EH (cell line): ENCODE measurements at regions not wholly inside any gene's neighbourhood (a gene's known extent, or its start where the extent isn't known, plus 50 kb on each side); places are given as distances from the start of the nearest gene placed in this dataset.
A peak's percentile ranks its signal among the peaks of the same experiment; 100 is the strongest.
"Not testable (repeated sequence)": the region's sequence is repeated elsewhere in the genome, so short reads cannot be mapped to it uniquely, and the experiment has no call there.

Experiments
- DNase-seq: peaks from one replicate; pipeline ENCODE4 v3.0.0-alpha.2; 2015; ENCODE audit warnings: low read depth

DNA sequence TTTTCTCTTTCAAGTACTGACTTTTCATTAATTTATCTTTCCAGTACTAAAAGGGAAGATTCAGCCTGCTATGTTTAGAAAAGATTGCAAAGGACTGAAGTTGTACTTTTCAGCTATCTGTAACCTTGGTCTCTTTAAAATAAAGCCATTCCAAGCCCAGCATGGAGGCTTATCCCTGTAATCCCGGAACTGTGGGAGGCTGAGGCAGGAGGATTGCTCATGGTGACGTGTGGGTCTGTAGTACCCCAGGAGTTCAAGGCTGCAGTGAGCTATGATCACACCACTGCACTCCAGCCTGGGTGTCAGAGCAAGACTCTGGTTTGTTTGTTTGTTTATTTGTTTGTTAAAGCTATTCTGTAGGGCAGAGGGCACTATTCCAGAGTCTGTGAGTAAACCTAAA is 50.6 kb upstream of the TMEM170B start:
- no peak for DNase-seq

DNA sequence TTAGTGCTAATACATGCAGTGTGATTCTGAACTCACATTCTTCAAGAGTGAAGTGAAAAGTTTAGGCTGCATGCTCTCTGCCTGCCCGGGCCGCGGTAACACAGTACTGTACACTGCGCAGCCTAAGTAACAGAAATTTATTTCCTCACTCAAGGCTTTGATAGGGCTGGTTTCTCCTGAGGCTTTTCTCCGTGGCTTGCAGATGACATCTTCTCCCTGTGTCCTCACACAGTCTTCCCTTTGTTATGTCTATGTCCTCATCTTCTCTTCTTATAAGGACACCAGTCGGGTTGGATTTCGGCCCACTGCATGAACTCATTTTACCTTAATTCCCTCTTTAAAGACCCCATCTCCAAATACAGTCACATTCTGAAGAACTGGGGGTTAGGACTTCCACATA is 51.1 kb upstream of the TMEM170B start:
- DNase-seq: no peak

DNA sequence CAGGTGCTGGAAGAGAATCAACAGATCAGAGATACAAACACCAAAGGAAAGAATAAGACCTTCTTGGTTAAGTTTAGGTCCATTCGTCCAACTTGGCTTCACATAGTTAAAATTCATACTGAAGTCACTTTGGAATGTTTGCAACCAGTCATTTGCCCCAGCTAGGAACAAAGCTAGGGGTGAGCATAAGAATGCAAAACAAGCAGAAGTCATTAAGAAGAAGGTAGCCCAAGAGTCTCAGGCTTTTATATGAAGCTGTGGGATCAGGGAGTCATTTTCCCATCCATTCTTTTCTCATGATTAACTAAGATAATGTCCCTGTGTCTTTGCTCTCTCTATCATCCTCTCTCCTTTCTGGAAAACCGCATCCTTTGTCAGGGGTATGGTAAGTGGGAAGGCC is 51.5 kb upstream of the TMEM170B start:
- DNase-seq: peak; percentile 41

DNA sequence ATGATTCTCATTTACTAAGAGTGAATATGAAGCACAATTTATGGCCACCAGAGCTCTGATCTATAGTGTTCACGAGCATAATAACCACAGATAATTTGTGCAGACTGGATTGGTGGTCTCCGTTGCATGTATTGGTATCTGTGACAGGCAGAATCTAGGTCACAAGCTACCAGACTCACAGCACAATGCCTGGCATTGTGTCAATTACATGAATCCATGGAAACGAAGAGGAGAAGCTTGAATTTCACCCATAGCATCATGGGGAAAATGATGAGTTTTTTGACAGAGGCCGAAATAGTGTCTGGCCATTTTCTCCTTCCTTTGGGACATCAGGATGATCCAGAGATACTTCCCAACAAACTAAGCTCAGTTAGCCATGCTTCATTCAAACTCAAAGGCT is 52.3 kb upstream of the TMEM170B start:
- no peak for DNase-seq

DNA sequence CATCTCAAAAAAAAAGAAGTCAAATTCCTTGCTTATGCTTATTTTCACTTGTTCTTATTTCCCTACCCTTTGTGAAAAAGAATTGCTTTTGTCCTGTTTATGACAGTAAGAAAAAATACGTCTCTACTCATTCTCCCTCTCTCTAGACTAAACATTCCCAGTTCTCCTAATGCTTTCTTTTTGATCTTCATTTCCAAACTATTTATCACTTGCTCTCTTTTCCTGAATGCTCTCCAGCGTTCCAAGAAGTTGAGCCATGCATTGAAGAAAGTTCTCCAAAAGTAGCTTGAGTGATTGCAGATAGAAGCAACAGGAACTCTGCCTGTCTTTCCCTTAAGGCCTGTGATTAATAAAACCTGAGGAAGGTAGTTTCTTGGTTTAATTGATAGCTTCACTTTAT is 53.1 kb upstream of the TMEM170B start:
- peak; percentile 24 for DNase-seq

DNA sequence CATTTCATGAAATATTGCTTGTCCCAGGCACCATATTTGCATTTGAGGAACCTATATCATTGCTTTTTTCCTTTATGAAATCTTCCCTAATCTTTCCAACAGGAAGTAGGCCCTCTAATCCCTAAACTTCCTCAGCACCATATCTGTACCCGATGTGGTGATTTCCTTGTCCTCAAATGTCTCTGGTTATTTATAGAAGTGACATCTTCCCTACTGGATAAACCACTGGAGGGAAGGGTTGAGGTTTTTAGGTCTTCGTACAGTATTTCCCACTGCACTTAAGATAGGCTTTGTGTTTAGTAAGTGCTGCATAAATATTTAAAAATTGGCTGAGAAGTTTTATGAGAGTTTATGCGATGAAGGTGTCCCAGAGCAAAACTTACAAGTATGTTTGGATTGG is 54.9 kb upstream of the TMEM170B start:
- no peak for DNase-seq

DNA sequence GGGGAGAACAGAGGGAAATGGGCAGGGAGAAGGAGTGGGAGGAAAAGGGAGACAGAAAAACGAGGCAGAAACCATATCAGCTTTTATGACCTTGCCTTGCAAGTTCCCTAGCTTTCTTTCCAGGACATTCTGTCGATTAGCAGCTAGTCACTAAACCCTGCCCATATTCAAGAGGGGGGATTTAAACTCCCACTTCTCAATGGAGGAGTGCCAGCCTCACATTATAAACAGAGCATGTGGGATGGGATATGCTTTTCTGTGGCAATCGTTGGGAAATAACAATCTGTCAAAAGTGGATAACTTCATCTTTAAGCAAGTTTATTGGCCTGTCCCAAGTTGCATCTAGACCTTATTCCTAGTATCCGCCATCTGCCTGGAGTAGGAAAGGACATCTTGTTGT is 57.0 kb upstream of the TMEM170B start:
- DNase-seq: no peak

DNA sequence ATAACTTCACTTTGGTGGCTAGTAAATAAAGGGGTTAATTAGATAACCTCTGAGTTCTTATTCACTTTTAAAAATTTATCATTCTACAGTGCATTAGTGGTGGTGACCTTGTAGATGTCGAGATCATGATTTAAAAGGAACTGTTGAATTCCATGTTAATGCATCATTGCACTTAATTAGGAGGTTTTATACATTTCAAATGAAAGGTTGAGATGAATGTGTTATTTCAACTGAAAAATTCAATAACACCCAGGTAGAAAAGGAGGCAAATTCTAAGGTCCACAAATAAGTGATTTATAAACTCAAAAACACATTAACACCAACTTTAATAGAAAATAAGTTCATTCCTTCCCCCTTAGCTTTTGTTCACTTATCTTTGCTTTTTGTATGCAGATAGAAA is 58.3 kb upstream of the TMEM170B start:
- DNase-seq: no peak

DNA sequence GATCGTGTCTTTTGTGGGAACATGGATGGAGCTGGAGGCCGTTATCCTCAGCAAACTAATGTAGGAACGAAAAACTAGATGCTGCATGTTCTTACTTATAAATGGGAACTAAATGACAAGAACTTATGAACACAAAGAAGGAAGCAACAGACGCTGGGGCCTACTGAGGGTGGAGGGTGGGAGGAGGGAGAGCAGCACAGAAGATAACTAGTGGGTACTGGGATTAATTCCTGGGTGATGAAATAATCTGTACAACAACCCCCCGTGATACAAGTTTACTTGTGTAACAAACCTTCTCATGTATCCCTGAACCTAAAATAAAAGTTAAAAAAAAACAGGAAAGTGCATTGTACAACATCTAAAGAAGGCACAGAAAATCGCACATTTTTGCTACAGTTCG is 59.0 kb upstream of the TMEM170B start:
- no peak for DNase-seq

DNA sequence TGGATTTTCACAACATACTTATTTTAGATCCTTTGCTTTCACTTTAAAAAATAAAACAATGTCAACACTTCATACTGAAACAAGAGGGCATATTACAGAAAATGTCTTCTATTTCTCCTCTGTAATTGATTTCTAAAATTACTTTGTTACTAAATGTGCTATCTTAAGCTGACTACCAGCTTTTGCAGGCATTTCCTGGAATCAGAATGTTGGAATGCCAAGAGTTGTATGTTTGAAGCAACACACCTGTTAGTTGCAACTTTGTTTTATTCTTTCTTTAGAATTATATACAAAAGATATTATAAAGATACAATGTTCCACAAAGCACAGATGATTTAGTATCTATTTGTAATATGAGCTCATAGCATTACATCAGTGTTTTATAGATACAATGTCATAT is 62.5 kb upstream of the TMEM170B start:
- DNase-seq: no peak

DNA sequence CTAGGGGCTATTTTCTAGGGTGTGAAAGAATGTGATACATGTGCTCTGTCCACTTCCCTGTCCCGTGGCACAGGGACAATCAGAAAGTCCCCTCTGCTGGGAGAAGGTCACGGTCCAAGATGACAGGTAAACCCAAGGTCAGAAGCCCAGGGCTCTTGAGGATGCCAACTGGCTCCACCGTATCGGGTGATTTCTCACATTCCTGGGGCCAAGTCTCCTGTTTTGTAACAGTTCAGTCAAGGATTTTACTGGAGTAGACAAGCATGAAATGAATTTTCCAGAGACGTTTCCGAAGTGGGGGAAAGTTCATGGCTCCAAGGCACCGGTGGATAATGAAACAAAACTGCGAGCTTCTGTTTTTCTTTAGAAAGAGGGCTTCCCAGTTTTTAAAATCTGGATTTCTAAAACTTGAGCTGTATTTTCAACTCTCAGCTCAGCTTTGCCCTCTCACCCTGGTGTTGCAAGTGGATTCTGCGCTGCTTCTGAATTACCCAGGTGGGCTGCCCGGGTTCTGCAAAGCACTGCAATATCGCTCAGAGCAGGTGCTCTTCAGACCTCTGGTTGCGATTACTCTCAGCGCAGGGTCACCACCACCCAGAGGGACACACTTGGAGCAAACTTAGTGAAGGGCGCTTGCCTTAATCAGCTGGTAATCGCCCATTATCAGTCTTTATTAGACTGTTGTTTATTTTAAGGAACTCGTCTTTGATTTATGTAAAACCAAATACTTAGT is 64.4 kb upstream of the TMEM170B start:
- DNase-seq: peak; percentile 51

DNA sequence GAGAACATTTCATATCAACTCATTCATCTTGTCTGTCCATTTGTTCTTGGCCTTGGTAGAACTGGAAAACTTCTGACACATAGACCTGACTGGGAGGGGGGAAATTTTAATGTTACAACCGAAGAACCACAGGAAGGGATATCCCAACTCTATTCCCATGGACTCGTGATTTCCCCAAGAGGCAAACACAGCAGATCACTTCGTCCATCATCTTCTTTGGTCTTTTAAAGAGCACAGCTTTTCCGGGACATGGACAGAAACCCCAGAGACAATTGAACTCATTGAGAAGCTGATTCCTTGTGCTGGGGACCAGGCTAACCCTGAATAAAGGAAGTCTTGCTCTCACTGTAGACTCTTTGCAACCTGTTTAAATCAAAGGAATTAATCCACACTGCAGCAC is 66.3 kb upstream of the TMEM170B start:
- DNase-seq: no peak

DNA sequence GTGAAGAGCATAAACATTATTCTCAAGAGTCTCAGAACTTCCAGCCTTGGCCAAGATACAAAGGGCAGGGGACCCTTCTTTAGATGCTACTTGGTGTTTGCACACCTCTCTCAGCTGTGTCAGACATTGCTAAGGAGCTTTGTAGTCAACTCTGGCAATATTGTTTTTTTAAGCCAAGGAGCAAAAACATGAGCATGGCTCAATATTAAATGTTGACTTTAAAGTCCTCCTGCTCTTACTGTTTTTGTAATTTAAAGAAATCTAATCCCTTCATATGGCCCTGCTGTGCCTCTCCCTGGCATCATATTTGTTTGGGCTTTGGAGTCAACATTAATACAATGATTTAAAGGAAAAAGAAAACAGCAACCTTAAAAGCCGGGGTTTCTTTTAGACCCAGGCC is 67.9 kb upstream of the TMEM170B start:
- no peak for DNase-seq

DNA sequence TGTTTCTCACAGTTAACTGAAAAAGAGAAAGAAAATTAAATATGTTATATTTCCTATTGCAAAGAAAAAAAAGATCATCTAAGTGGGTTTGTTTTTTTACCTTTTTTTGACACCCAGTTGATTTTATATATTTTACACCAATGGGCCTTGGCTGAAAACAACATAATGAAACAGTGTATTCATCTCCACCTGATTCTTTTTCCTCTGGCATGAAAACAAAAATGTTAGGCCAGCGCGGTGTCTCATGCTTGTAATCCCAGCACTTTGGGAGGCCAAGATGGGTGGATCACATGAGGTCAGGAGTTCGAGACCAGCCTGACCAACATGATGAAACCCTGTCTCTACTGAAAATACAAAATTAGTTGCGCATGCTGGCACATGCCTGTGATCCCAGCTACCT is 69.3 kb upstream of the TMEM170B start:
- DNase-seq: not testable (repeated sequence)

DNA sequence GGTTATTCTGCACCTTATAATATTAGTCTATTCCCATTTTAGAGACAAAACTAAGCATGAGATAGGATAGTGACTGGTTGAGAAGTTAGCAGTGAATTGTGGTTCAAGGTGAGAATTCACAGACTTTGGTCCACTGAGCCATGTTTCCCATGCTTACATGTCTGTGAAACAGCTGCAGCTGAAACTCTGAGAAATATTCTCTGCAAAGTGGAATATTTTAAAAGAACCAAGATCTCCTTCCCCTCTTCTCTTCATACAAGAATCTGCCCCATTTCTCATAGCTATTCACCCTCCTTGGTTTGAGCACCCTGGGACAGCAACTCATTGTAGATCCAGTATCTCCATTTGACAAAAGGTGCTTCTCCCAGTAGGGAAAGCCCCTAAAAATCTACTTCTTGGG is 70.2 kb upstream of the TMEM170B start:
- DNase-seq: no peak

DNA sequence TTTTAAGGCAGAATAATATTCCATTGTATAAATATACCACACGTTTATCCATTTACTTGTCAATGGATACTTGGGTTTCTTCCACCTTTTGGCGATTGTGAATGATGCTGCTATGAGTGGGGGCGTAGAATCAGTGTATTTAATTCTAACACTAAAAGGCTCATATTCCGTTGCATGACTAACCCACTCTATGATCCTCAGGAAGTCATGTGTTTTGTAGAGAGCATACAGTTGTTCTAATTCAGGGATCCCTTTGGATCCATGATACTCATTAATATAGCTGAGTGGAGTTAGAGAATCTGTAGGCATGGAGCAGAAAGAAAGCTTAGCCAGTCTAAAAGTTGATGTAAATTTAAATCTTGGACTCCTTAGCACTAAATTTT is 74.2 kb upstream of the TMEM170B start:
- no peak for DNase-seq

DNA sequence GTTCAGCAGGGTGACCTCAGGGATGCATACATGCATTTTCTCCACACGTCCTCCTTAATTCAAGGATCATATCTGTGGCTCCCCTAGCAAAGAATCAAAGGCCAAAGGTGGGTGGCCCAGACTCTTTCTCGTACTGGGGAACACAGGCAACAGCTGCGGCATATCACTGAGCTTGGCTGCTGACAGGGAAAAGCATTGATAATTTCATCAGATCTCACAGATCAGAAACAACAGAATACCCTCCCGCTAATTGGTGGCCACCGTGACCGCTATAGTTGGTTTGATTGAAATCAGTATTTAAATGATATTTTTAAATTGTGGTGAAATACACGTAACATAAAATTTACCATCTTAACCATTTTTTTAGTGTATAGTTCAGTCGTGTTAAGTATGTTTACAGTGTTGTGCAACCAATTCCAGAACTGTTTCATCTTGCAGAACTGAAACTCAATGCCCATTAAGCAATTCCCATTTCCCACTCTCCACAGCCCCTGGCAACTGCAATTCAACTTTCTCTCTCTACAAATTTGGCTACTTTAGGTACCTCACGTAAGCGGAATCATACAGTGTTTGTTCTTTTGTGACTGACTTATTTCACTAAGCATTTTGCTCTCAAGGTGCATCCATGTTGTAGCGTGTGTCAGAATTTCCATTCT is 74.7 kb upstream of the TMEM170B start:
- no peak for DNase-seq

DNA sequence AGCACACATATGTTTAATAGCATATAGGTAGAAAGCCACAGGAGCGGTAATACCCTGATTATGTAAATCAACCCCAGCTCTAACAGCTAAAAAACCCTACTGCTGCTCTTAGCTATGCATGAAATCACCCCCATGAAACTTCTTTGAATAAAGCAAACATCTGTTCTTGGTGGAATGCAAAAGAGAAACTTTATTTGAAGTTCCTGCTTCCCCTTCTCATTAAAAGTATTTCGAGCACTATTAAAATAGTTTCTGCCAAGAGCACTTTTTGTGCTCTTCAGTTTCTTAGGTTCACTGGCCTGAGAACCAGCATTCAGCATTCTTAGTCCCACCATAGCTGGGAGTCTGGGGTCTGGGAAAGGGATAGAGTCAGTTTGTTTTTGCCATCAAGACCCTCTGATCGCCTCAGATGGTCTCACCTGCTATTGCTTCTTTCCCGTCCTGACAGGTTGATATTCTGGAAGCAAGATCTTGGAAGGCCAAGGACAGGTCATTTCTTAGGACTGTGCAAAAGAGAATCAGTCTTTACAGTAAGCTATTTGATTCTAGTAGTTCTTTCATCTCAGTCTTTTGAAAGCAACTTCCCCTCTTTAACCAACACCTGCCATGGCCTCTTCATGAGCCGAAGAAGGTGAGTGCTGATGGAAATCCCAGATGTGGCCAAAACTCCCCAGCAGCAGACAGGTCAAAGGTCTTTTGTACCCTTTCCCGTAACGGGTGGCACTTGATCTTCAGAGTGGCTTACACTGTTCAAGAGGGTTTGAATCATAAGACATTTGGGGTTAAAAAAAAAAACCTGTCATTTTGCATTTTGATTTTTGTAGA is 76.5 kb upstream of the TMEM170B start:
- peak; percentile 26 for DNase-seq

DNA sequence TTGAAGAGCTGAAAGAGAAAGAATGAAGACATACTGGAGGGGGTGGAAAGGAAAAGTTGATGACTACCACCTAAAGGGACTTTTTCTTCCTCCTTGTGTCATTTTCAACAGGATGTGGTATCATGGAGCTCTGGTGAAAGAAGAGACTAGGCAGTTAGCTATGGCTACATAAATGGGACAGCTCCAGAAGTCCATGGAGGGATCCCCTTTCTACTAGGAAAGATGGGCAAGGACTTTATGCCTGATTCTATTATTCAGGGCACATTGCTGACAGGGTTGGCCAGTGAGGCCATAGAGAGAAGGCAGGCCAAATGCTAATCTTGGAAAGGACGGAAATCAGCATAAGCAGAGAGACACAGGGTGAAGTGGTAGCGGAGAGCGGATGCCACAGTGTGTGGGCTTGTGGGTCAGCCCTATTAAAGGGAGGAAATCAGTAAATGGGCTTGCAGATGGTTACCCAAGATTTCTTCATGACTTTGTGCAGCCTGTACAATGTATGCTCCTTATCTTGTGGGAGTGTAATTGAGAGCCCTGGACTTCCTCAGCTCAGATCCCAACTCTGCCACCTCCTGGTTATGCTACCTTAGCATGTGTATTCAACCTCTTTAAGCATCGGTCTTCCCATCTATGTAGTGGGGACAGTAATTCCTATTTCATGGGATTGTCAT is 77.4 kb upstream of the TMEM170B start:
- peak; percentile 50 for DNase-seq

DNA sequence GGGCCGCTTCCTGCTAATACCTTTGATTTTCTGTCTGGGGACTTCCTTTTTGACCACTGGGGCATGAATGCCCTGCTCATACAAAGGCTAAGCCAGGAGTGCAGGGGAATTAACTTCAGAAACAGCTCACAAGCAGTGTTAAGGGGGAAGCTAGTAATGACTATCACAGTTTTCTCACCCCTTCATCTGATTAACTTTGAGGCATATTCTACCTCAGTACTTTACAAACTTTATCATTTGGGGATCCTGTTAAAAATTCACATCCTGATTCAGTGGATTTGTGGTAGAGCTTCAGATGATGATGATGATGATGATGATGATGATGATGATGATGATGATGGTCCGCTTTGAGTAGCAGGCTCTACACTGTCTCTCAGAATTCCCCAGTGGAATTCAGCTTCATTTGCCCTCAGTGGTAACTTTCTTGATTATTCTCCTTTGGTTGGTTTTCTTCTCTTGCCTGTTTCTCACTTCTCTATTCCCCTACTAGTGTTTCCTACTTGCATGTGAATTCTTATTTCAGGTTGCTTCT is 78.4 kb upstream of the TMEM170B start:
- no peak for DNase-seq

DNA sequence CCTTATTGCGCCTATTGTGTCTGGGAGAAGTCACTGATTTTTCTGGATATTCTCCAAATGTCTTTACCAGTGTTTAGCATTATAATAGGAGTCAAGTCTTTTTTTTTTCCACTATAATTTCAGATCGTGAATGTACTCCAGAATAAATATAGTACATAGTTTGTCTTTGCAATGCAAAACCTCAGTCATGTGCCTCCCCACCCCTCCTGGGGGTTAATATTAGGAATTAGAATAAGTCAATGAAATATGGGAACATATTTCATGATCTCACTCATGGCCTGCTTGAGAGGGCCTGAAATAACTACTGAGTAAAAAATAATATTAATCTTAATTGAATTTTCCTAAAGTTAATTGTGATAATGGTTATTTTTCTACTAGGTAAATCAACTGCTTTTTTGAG is 79.0 kb upstream of the TMEM170B start:
- DNase-seq: no peak

DNA sequence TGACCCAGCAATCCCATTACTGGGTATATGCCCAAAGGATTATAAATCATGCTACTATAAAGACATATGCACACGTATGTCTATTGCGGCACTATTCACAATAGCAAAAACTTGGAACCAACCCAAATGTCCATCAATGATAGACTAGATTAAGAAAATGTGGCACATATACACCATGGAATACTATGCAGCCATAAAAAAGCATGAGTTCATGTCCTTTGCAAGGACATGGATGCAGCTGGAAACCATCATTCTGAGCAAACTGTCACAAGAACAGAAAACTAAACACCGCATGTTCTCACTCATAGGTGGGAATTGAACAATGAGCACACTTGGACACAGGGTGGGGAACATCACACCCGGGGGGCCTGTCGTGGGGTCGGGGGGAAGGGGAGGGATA is 80.1 kb upstream of the TMEM170B start:
- not testable (repeated sequence) for DNase-seq
